WTC11 (cell line): ENCODE measurements at regions not wholly inside any gene's neighbourhood (a gene's known extent, or its start where the extent isn't known, plus 50 kb on each side); places are given as distances from the start of the nearest gene placed in this dataset.

Experiments
- ATAC-seq: fragments of 200-7000 bp; cut with Tn5 transposase; 2 replicates; pipeline ENCODE4 v1.10.0; 2021; ENCODE audit warnings: mild to moderate bottlenecking, moderate library complexity
- CTCF ChIA-PET: fragments of 300-600 bp; sonication (Branson Sonifier 250); formaldehyde crosslinking; loops from one replicate; lab custom pipeline; 2021; ENCODE audit warnings: antibody characterized with exemption; lab: Charles Lee
- POLR2A ChIA-PET: fragments of 350-600 bp; sonication (Branson Sonifier 250); formaldehyde crosslinking; loops from one replicate; lab custom pipeline; 2021; ENCODE audit warnings: antibody characterized with exemption; lab: Charles Lee
- DNase-seq: peaks from one replicate; pipeline ENCODE4 v3.0.0; 2021; ENCODE audit warnings: low spot score
- H3K27ac Mint-ChIP-seq: 2 replicates; pipeline ENCODE4 v1.8.0; 2021; ENCODE audit warnings: mixed read lengths
- H3K27me3 Mint-ChIP-seq: 2 replicates; pipeline ENCODE4 v1.8.0; 2021; ENCODE audit warnings: low read depth, mild to moderate bottlenecking, moderate library complexity, mixed read lengths
- H3K36me3 Mint-ChIP-seq: 2 replicates; pipeline ENCODE4 v1.8.0; 2021; ENCODE audit warnings: mixed read lengths
- H3K4me1 Mint-ChIP-seq: 2 replicates; pipeline ENCODE4 v1.8.0; 2022; ENCODE audit warnings: mixed read lengths
- H3K4me3 Mint-ChIP-seq: 2 replicates; pipeline ENCODE4 v1.8.0; 2021; ENCODE audit warnings: mild to moderate bottlenecking, moderate library complexity, mixed read lengths
- H3K9me3 Mint-ChIP-seq: 2 replicates; pipeline ENCODE4 v1.8.0; 2021; ENCODE audit warnings: mixed read lengths
- CREM ChIP-seq: sonication (generic); formaldehyde crosslinking; IDR thresholded peaks from 2 replicates; pipeline ENCODE4 v1.8.1; 2022; ENCODE audit warnings: mild to moderate bottlenecking, missing genetic modification reagents, moderate library complexity
- ETV6 ChIP-seq: sonication (generic); formaldehyde crosslinking; IDR thresholded peaks from 2 replicates; pipeline ENCODE4 v1.8.1; 2022; ENCODE audit warnings: mild to moderate bottlenecking, missing genetic modification reagents
- FOXK1 ChIP-seq: sonication (generic); formaldehyde crosslinking; IDR thresholded peaks from 2 replicates; pipeline ENCODE4 v1.8.0; 2022; ENCODE audit warnings: mild to moderate bottlenecking, moderate library complexity, missing genetic modification reagents
- JAZF1 ChIP-seq: fragments of 250-450 bp; sonication (Bioruptor Pico); IDR thresholded peaks from 2 replicates; pipeline ENCODE4 v1.9.0; 2021; ENCODE audit warnings: moderate library complexity, mild to moderate bottlenecking, inconsistent platforms
- KAT7 ChIP-seq: sonication (generic); formaldehyde crosslinking; IDR thresholded peaks from 2 replicates; pipeline ENCODE4 v1.8.1; 2023; ENCODE audit warnings: missing genetic modification reagents, mild to moderate bottlenecking, borderline replicate concordance
- NFE2L1 ChIP-seq: sonication (generic); formaldehyde crosslinking; IDR thresholded peaks from 2 replicates; pipeline ENCODE4 v1.8.1; 2023; ENCODE audit warnings: missing genetic modification reagents
- NR1H2 ChIP-seq: sonication (generic); formaldehyde crosslinking; IDR thresholded peaks from 2 replicates; pipeline ENCODE4 v1.9.0; 2021; ENCODE audit warnings: mild to moderate bottlenecking, moderate library complexity, missing genetic modification reagents
- PREB ChIP-seq: sonication (generic); formaldehyde crosslinking; IDR thresholded peaks from 2 replicates; pipeline ENCODE4 v1.8.1; 2022; ENCODE audit warnings: mild to moderate bottlenecking, missing genetic modification reagents, moderate library complexity, borderline replicate concordance
- RELA ChIP-seq: sonication (generic); formaldehyde crosslinking; IDR thresholded peaks from 2 replicates; pipeline ENCODE4 v1.8.1; 2022; ENCODE audit warnings: missing genetic modification reagents, mild to moderate bottlenecking, borderline replicate concordance
- STAT6 ChIP-seq: sonication (generic); formaldehyde crosslinking; conservative IDR thresholded peaks from 2 replicates; pipeline ENCODE4 v1.8.1; 2023; ENCODE audit warnings: mild to moderate bottlenecking, low read depth, missing genetic modification reagents, moderate library complexity
- TCF7 ChIP-seq: sonication (generic); formaldehyde crosslinking; IDR thresholded peaks from 2 replicates; pipeline ENCODE4 v1.8.0; 2022; ENCODE audit warnings: mild to moderate bottlenecking, low read depth, missing genetic modification reagents, moderate library complexity
- TEAD1 ChIP-seq: sonication (generic); formaldehyde crosslinking; IDR thresholded peaks from 2 replicates; pipeline ENCODE4 v1.8.0; 2022; ENCODE audit warnings: mild to moderate bottlenecking, missing genetic modification reagents
- USF1 ChIP-seq: sonication (generic); formaldehyde crosslinking; IDR thresholded peaks from 2 replicates; pipeline ENCODE4 v1.8.0; 2022; ENCODE audit warnings: mild to moderate bottlenecking, missing genetic modification reagents
- ZBTB21 ChIP-seq: sonication (generic); formaldehyde crosslinking; IDR thresholded peaks from 2 replicates; pipeline ENCODE4 v1.8.1; 2023; ENCODE audit warnings: mild to moderate bottlenecking, missing genetic modification reagents, borderline replicate concordance
- ZMAT4 ChIP-seq: fragments of 250-450 bp; sonication (Bioruptor Pico); IDR thresholded peaks from 2 replicates; pipeline ENCODE4 v1.9.0; 2021; ENCODE audit warnings: mild to moderate bottlenecking
- ZNF138 ChIP-seq: sonication (generic); formaldehyde crosslinking; conservative IDR thresholded peaks from 2 replicates; pipeline ENCODE4 v1.8.1; 2022; ENCODE audit warnings: mild to moderate bottlenecking, moderate library complexity, missing genetic modification reagents
- ZNF263 ChIP-seq: sonication (generic); formaldehyde crosslinking; IDR thresholded peaks from 2 replicates; pipeline ENCODE4 v1.8.1; 2022; ENCODE audit warnings: low read depth, mild to moderate bottlenecking, moderate library complexity, missing genetic modification reagents
- ZNF671 ChIP-seq: fragments of 250-450 bp; sonication (Bioruptor Pico); IDR thresholded peaks from 2 replicates; pipeline ENCODE4 v1.8.0; 2021; ENCODE audit warnings: mild to moderate bottlenecking
- TF ChIP-seq, protein P1 (sequence below): sonication (generic); formaldehyde crosslinking; IDR thresholded peaks from 2 replicates; pipeline ENCODE4 v1.8.1; 2022; ENCODE audit warnings: low read depth, missing genetic modification reagents, borderline replicate concordance
- TF ChIP-seq, protein P2 (sequence below): fragments of 250-450 bp; sonication (Bioruptor Pico); IDR thresholded peaks from 2 replicates; pipeline ENCODE4 v1.9.0; 2021; ENCODE audit warnings: moderate library complexity, mild to moderate bottlenecking, inconsistent platforms, borderline replicate concordance
- TF ChIP-seq, protein P3 (sequence below): sonication (generic); formaldehyde crosslinking; IDR thresholded peaks from 2 replicates; pipeline ENCODE4 v1.8.1; 2023; ENCODE audit warnings: mild to moderate bottlenecking, missing genetic modification reagents, borderline replicate concordance
- TF ChIP-seq, protein P4 (sequence below): sonication (generic); formaldehyde crosslinking; conservative IDR thresholded peaks from 2 replicates; pipeline ENCODE4 v1.8.1; 2022; ENCODE audit warnings: mild to moderate bottlenecking, missing genetic modification reagents

GRCh38 chr4:41437111-41437536, 100.8 kb upstream of the LIMCH1 start (continued):
- TF ChIP-seq CREM (no peak), STAT6 (CRISPR knock-in tag) (no peak), FOXK1 (CRISPR knock-in tag) (no peak), JAZF1 (CRISPR knock-in tag) (no peak), NR1H2 (no peak), NFE2L1 (CRISPR knock-in tag) (no peak), ZBTB21 (CRISPR knock-in tag) (no peak)
- TF ChIP-seq, protein P1, sequence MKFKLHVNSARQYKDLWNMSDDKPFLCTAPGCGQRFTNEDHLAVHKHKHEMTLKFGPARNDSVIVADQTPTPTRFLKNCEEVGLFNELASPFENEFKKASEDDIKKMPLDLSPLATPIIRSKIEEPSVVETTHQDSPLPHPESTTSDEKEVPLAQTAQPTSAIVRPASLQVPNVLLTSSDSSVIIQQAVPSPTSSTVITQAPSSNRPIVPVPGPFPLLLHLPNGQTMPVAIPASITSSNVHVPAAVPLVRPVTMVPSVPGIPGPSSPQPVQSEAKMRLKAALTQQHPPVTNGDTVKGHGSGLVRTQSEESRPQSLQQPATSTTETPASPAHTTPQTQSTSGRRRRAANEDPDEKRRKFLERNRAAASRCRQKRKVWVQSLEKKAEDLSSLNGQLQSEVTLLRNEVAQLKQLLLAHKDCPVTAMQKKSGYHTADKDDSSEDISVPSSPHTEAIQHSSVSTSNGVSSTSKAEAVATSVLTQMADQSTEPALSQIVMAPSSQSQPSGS (CRISPR knock-in tag): no peak
- TF ChIP-seq, protein P2, sequence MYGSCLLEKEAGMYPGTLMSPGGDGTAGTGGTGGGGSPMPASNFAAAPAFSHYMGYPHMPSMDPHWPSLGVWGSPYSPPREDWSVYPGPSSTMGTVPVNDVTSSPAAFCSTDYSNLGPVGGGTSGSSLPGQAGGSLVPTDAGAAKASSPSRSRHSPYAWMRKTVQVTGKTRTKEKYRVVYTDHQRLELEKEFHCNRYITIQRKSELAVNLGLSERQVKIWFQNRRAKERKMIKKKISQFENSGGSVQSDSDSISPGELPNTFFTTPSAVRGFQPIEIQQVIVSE (CRISPR knock-in tag): no peak

- ATAC-seq: no peak
- H3K4me3 Mint-ChIP-seq: no peak overlapping the region
- POLR2A ChIA-PET: no interaction called here
Measured at GRCh38 chr4:41438931-41439297, 99.0 kb upstream of the LIMCH1 start.

DNA sequence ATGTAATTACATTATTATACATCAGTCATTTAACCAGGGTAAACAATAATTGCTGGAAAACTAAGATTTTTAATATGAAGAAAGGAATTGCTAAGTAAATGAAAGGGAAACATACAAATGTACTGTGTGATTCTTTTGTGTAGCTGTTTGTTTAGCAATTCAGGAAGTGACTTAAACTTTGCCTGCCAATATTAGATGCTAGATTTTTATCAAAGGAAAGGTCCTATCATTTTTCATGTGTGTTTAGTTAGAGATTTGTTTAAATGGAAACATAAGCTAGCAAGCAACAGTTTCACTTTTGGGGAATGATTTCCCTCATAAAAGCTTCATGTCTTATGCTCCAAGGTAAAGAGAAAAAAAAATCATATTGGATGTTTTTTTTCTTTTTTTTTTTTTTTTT, 95.1 kb upstream of the LIMCH1 start:
- H3K9me3 Mint-ChIP-seq: no peaks in the 10 kb centered on the region
- H3K36me3 Mint-ChIP-seq: no peaks in the 10 kb centered on the region
- no peak for DNase-seq
- ChIA-PET CTCF (interaction anchor here (1.0 kb wide), 1 partner anchor 29 kb away, joined by 3 read pairs; no protein-coding TSS in a partner anchor), POLR2A (no interaction called here)
- H3K27ac Mint-ChIP-seq: no peak overlapping the region
- H3K4me3 Mint-ChIP-seq: no peak overlapping the region
- H3K27me3 Mint-ChIP-seq: no peaks in the 10 kb centered on the region
- ATAC-seq: no peak
- peaks cover 7% of the 10 kb centered on the region for H3K4me1 Mint-ChIP-seq
- TF ChIP-seq KAT7 (CRISPR knock-in tag) (no peak), ZMAT4 (no peak), TCF7 (CRISPR knock-in tag) (no peak), ZNF138 (CRISPR knock-in tag) (no peak), ZNF671 (CRISPR knock-in tag) (no peak)
- TF ChIP-seq, protein P3, sequence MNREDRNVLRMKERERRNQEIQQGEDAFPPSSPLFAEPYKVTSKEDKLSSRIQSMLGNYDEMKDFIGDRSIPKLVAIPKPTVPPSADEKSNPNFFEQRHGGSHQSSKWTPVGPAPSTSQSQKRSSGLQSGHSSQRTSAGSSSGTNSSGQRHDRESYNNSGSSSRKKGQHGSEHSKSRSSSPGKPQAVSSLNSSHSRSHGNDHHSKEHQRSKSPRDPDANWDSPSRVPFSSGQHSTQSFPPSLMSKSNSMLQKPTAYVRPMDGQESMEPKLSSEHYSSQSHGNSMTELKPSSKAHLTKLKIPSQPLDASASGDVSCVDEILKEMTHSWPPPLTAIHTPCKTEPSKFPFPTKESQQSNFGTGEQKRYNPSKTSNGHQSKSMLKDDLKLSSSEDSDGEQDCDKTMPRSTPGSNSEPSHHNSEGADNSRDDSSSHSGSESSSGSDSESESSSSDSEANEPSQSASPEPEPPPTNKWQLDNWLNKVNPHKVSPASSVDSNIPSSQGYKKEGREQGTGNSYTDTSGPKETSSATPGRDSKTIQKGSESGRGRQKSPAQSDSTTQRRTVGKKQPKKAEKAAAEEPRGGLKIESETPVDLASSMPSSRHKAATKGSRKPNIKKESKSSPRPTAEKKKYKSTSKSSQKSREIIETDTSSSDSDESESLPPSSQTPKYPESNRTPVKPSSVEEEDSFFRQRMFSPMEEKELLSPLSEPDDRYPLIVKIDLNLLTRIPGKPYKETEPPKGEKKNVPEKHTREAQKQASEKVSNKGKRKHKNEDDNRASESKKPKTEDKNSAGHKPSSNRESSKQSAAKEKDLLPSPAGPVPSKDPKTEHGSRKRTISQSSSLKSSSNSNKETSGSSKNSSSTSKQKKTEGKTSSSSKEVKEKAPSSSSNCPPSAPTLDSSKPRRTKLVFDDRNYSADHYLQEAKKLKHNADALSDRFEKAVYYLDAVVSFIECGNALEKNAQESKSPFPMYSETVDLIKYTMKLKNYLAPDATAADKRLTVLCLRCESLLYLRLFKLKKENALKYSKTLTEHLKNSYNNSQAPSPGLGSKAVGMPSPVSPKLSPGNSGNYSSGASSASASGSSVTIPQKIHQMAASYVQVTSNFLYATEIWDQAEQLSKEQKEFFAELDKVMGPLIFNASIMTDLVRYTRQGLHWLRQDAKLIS: no peak
- TF ChIP-seq, protein P4, sequence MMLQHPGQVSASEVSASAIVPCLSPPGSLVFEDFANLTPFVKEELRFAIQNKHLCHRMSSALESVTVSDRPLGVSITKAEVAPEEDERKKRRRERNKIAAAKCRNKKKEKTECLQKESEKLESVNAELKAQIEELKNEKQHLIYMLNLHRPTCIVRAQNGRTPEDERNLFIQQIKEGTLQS (CRISPR knock-in tag): no peak

More at GRCh38 chr4:41438931-41439297, 99.0 kb upstream of the LIMCH1 start:
- H3K9me3 Mint-ChIP-seq: peaks cover 8% of the 10 kb centered on the region
- no peak for DNase-seq
- peaks cover 4% of the 10 kb centered on the region; the same call in 1 of the 2 replicates for H3K36me3 Mint-ChIP-seq
- H3K27ac Mint-ChIP-seq: no peak overlapping the region
- TF ChIP-seq ZNF263 (CRISPR knock-in tag): no peak
- no peak for TF ChIP-seq RELA
- no peak for TF ChIP-seq TEAD1 (CRISPR knock-in tag)
- TF ChIP-seq JAZF1 (CRISPR knock-in tag): no peak
- no peak for TF ChIP-seq ETV6 (CRISPR knock-in tag)
- TF ChIP-seq PREB: no peak
- TF ChIP-seq USF1: no peak
- H3K4me1 Mint-ChIP-seq: peaks cover 25% of the 10 kb centered on the region
- CTCF ChIA-PET: no interaction called here
- peaks cover 15% of the 10 kb centered on the region for H3K27me3 Mint-ChIP-seq
